HG03280 (cell line): ENCODE measurements at regions not wholly inside any gene's neighbourhood (a gene's known extent, or its start where the extent isn't known, plus 50 kb on each side); places are given as distances from the start of the nearest gene placed in this dataset.
"Not testable (repeated sequence)": the region's sequence is repeated elsewhere in the genome, so short reads cannot be mapped to it uniquely, and the experiment has no call there.

Source experiments
- ATAC-seq: cut with Tn5 transposase; IDR thresholded peaks from one replicate; pipeline ENCODE4 v1.9.1; 2021; ENCODE audit warnings: mild to moderate bottlenecking, moderate library complexity; ENCODE audit not compliant: unreplicated experiment

- no peak for ATAC-seq
Observed at GRCh38 chr4:180960743-180961401, 1282.3 kb upstream of the TENM3 start.

GRCh38 chr4:180962268-180962667 is 1280.9 kb upstream of the TENM3 start:
- ATAC-seq: no peak

GRCh38 chr4:180966312-180966711 is 1276.9 kb upstream of the TENM3 start:
- no peak for ATAC-seq

- no peak for ATAC-seq
Observed at GRCh38 chr4:180967936-180968335, 1275.3 kb upstream of the TENM3 start.

- ATAC-seq: no peak
Observed at GRCh38 chr4:180973894-180974293, 1269.3 kb upstream of the TENM3 start.

- ATAC-seq: no peak
Observed at GRCh38 chr4:180990931-180991330, 1252.3 kb upstream of the TENM3 start.

GRCh38 chr4:180993244-180993836 is 1249.9 kb upstream of the TENM3 start:
- ATAC-seq: no peak

GRCh38 chr4:180994722-180995121 is 1248.5 kb upstream of the TENM3 start:
- no peak for ATAC-seq

GRCh38 chr4:180999217-180999616 is 1244.0 kb upstream of the TENM3 start:
- no peak for ATAC-seq

GRCh38 chr4:181004056-181004455 is 1239.1 kb upstream of the TENM3 start:
- no peak for ATAC-seq

- ATAC-seq: no peak
Observed at GRCh38 chr4:181006499-181007260, 1236.5 kb upstream of the TENM3 start.

GRCh38 chr4:181007751-181008150 is 1235.5 kb upstream of the TENM3 start:
- no peak for ATAC-seq

- no peak for ATAC-seq
Observed at GRCh38 chr4:181008164-181008563, 1235.0 kb upstream of the TENM3 start.

GRCh38 chr4:181013162-181013561 is 1230.0 kb upstream of the TENM3 start:
- ATAC-seq: no peak

GRCh38 chr4:181017038-181017437 is 1226.2 kb upstream of the TENM3 start:
- no peak for ATAC-seq

GRCh38 chr4:181018472-181018871 is 1224.7 kb upstream of the TENM3 start:
- ATAC-seq: no peak

GRCh38 chr4:181018913-181019312 is 1224.3 kb upstream of the TENM3 start:
- ATAC-seq: no peak

- no peak for ATAC-seq
Observed at GRCh38 chr4:181020456-181020855, 1222.7 kb upstream of the TENM3 start.

GRCh38 chr4:181021213-181021612 is 1222.0 kb upstream of the TENM3 start:
- no peak for ATAC-seq

GRCh38 chr4:181030135-181030921 is 1212.9 kb upstream of the TENM3 start:
- not testable (repeated sequence) for ATAC-seq

GRCh38 chr4:181030961-181031360 is 1212.2 kb upstream of the TENM3 start:
- ATAC-seq: no peak
